ENCODE measurements at regions not wholly inside any gene's neighbourhood (a gene's known extent, or its start where the extent isn't known, plus 50 kb on each side); places are given as distances from the start of the nearest gene placed in this dataset.

DNA sequence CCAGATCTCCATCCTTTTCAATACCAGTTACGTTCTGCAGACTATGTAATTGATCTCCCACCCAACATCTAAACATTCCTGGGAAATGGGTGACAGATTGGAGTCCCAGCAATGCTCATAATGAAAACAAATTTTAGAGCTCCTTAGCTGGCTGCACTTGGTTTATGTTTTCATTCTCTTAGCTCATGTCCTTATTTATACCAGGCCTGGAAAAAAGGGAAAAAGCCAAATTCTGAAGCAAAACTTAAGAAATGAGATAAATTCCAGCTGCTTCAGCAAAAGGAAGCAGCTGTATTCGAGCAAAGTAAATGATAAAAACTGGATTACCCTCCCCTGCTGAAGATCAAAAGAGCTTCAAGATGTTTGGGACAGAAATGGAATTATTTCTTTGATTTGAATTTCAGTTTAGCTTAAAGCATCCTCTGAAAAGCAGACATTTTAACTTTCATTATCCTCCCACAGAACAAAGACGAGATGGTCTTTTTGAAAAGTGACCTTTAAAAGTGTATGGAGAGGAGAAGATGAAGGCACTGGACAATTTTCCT is 196.5 kb upstream of the THUMPD2 start:
- FAIRE-seq, result no peak
- intact Hi-C loops (cut with micrococcal nuclease; ENCODE audit: unreplicated experiment) (no loop called here), in situ Hi-C loops (cut with MboI) (no loop called here)
- no peaks in the 10 kb centered on the region for H3K36me3 ChIP-seq (ENCODE audit: control insufficient read depth in 2 of 2, insufficient read depth in 2 of 2, low read length in 1 of 2)
- no peaks in the 10 kb centered on the region for H3K79me2 ChIP-seq (ENCODE audit: control insufficient read depth, insufficient read depth, low read length)
- WGBS (ENCODE audit: insufficient coverage, insufficient replicate concordance, low lambda C conversion rate, missing lambda C conversion rate), result 0% methylated on average over 3 of the region's 3 CpGs
- H3K27me3 ChIP-seq (replicated peaks in 1 of 2; ENCODE audit: control insufficient read depth in 2 of 2, insufficient read depth in 2 of 2, low read length in 1 of 2), result no peaks in the 10 kb centered on the region
- SMC1A ChIA-PET (ENCODE audit: uncharacterized antibody, unreplicated experiment), result interaction anchor here (0.9 kb wide), 1 partner anchor 10 kb away, joined by 3 read pairs; no protein-coding TSS in a partner anchor
- no peak for DNase-seq (ENCODE audit: low read depth, low spot score)
- CTCF ChIA-PET, result no interaction called here
- H2AFZ ChIP-seq (ENCODE audit: control insufficient read depth, low read depth, low read length), result no peak overlapping the region
- no peak overlapping the region for H3K27ac ChIP-seq (ENCODE audit: control insufficient read depth, insufficient read depth)
- ATAC-seq, result no peak
- H3K4me3 ChIP-seq, result no peak overlapping the region
- H3K9ac ChIP-seq (ENCODE audit: control insufficient read depth, insufficient read depth, low read length), result no peak overlapping the region
- H4K20me1 ChIP-seq (ENCODE audit: control insufficient read depth, insufficient read depth), result no peaks in the 10 kb centered on the region
- POLR2A ChIA-PET, result no interaction called here
- no peaks in the 10 kb centered on the region for H3K9me3 ChIP-seq (replicated peaks; ENCODE audit: control insufficient read depth, insufficient read depth, low read length)
- BruUV-seq (replicated peaks), result no TSS peak
- RAD21 ChIA-PET (ENCODE audit: unreplicated experiment), result no interaction called here
- H3K4me1 ChIP-seq (ENCODE audit: control insufficient read depth, insufficient read depth, low read length), result no peaks in the 10 kb centered on the region
- H3K4me2 ChIP-seq (ENCODE audit: control insufficient read depth, insufficient read depth), result no peak overlapping the region
- TF ChIP-seq RFX5 (IDR thresholded peaks at IDR 0.05; ENCODE audit: low read depth, low read length) (no peak), IRF3 (IDR thresholded peaks at IDR 0.05) (no peak), BCL11A (IDR thresholded peaks at IDR 0.05; ENCODE audit: low read depth, low read length) (no peak), PML (IDR thresholded peaks at IDR 0.05; ENCODE audit: low read length) (no peak), JUNB (IDR thresholded peaks at IDR 0.05) (no peak), CBX5 (IDR thresholded peaks at IDR 0.05; ENCODE audit: low read depth) (no peak), HDAC2 (IDR thresholded peaks at IDR 0.05) (no peak), PAX8 (IDR thresholded peaks at IDR 0.05) (no peak), ATF7 (IDR thresholded peaks at IDR 0.05; ENCODE audit: low read depth) (no peak), POLR2AphosphoS5 (IDR thresholded peaks at IDR 0.05; ENCODE audit: low read length) (no peak), ZNF592 (IDR thresholded peaks at IDR 0.05) (no peak)
- TF ChIP-seq, protein P1, sequence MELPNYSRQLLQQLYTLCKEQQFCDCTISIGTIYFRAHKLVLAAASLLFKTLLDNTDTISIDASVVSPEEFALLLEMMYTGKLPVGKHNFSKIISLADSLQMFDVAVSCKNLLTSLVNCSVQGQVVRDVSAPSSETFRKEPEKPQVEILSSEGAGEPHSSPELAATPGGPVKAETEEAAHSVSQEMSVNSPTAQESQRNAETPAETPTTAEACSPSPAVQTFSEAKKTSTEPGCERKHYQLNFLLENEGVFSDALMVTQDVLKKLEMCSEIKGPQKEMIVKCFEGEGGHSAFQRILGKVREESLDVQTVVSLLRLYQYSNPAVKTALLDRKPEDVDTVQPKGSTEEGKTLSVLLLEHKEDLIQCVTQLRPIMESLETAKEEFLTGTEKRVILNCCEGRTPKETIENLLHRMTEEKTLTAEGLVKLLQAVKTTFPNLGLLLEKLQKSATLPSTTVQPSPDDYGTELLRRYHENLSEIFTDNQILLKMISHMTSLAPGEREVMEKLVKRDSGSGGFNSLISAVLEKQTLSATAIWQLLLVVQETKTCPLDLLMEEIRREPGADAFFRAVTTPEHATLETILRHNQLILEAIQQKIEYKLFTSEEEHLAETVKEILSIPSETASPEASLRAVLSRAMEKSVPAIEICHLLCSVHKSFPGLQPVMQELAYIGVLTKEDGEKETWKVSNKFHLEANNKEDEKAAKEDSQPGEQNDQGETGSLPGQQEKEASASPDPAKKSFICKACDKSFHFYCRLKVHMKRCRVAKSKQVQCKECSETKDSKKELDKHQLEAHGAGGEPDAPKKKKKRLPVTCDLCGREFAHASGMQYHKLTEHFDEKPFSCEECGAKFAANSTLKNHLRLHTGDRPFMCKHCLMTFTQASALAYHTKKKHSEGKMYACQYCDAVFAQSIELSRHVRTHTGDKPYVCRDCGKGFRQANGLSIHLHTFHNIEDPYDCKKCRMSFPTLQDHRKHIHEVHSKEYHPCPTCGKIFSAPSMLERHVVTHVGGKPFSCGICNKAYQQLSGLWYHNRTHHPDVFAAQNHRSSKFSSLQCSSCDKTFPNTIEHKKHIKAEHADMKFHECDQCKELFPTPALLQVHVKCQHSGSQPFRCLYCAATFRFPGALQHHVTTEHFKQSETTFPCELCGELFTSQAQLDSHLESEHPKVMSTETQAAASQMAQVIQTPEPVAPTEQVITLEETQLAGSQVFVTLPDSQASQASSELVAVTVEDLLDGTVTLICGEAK (IDR thresholded peaks at IDR 0.05; ENCODE audit: borderline replicate concordance), result no peak
- TF ChIP-seq, protein P2, sequence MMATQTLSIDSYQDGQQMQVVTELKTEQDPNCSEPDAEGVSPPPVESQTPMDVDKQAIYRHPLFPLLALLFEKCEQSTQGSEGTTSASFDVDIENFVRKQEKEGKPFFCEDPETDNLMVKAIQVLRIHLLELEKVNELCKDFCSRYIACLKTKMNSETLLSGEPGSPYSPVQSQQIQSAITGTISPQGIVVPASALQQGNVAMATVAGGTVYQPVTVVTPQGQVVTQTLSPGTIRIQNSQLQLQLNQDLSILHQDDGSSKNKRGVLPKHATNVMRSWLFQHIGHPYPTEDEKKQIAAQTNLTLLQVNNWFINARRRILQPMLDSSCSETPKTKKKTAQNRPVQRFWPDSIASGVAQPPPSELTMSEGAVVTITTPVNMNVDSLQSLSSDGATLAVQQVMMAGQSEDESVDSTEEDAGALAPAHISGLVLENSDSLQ (IDR thresholded peaks at IDR 0.05), result no peak

All from GM12878 (cell line).